ENCODE measurements at regions not wholly inside any gene's neighbourhood (a gene's known extent, or its start where the extent isn't known, plus 50 kb on each side); places are given as distances from the start of the nearest gene placed in this dataset.

- Histone ChIP-seq H3K4me1 (ENCODE audit: insufficient read depth, low read length) (no peaks in the 10 kb centered on the region), H3K4me2 (ENCODE audit: insufficient read depth, insufficient read length, low read length) (no peak overlapping the region), H4K8ac (replicated peaks; ENCODE audit: insufficient read length, low read depth, low read length) (no peak overlapping the region), H3K18ac (ENCODE audit: insufficient read length, low read depth, low read length) (no peak overlapping the region), H2AFZ (ENCODE audit: low read length) (no peak overlapping the region), H4K20me1 (ENCODE audit: control insufficient read depth, insufficient read depth, insufficient read length) (no peaks in the 10 kb centered on the region), H2AK5ac (ENCODE audit: insufficient read length, low read length) (no peak overlapping the region), H3K79me2 (ENCODE audit: insufficient read depth, low read length) (no peaks in the 10 kb centered on the region), H3K14ac (ENCODE audit: insufficient read depth, low read length) (no peak overlapping the region), H3K23me2 (ENCODE audit: insufficient read length, low read depth, low read length, poor library complexity, severe bottlenecking) (no peaks in the 10 kb centered on the region), H2BK120ac (ENCODE audit: low read depth, low read length, poor library complexity, severe bottlenecking) (no peak overlapping the region), H3K4ac (ENCODE audit: low read depth, low read length) (no peak overlapping the region), H3K9ac (ENCODE audit: extremely low read depth, insufficient read length, low read length) (no peak overlapping the region), H4K91ac (ENCODE audit: insufficient read length, low read depth, low read length) (no peak overlapping the region), H3K56ac (ENCODE audit: insufficient read length, low read depth, low read length) (no peak overlapping the region), H2BK15ac (ENCODE audit: low read depth, low read length) (no peak overlapping the region), H3K9me3 (ENCODE audit: control insufficient read depth, low read depth, low read length) (no peaks in the 10 kb centered on the region), H2BK12ac (ENCODE audit: insufficient read length, low read depth, low read length) (no peak overlapping the region), H2BK20ac (ENCODE audit: low read depth, low read length, poor library complexity, severe bottlenecking) (no peak overlapping the region), H4K5ac (ENCODE audit: insufficient read length, low read depth, low read length) (no peak overlapping the region), H3K27ac (ENCODE audit: insufficient read length, low read depth, low read length) (no peak overlapping the region), H3K27me3 (ENCODE audit: insufficient read depth, low read length) (no peaks in the 10 kb centered on the region), H3K79me1 (ENCODE audit: insufficient read depth, low read depth, low read length, poor library complexity, severe bottlenecking) (no peaks in the 10 kb centered on the region), H3K23ac (ENCODE audit: insufficient read length, low read depth, low read length) (no peak overlapping the region), H3T11ph (ENCODE audit: low read length) (no peak overlapping the region), H2BK5ac (ENCODE audit: insufficient read length, low read length) (no peak overlapping the region)
- Mint-ChIP-seq H3K27ac (no peak overlapping the region), H3K4me1 (peaks cover 6 to 11% of the 10 kb centered on the region in 2 experiments), H3K27me3 (ENCODE audit: low read depth) (no peaks in the 10 kb centered on the region), H3K4me3 (no peak overlapping the region), H3K9me3 (peaks cover 4 to 7% of the 10 kb centered on the region in 2 experiments; a peak in 2 of 5 replicates), H3K36me3 (ENCODE audit: insufficient read depth in 1 of 3, low read depth in 3 of 3) (peaks cover 0 to 4% (median 0%) of the 10 kb centered on the region in 3 experiments; a peak in 3 of 7 replicates)
- WGBS (ENCODE audit: extremely low coverage, insufficient read length, low lambda C conversion rate), result no CpG with 5 or more reads among the region's 1 CpG
- TF ChIP-seq, protein P1, sequence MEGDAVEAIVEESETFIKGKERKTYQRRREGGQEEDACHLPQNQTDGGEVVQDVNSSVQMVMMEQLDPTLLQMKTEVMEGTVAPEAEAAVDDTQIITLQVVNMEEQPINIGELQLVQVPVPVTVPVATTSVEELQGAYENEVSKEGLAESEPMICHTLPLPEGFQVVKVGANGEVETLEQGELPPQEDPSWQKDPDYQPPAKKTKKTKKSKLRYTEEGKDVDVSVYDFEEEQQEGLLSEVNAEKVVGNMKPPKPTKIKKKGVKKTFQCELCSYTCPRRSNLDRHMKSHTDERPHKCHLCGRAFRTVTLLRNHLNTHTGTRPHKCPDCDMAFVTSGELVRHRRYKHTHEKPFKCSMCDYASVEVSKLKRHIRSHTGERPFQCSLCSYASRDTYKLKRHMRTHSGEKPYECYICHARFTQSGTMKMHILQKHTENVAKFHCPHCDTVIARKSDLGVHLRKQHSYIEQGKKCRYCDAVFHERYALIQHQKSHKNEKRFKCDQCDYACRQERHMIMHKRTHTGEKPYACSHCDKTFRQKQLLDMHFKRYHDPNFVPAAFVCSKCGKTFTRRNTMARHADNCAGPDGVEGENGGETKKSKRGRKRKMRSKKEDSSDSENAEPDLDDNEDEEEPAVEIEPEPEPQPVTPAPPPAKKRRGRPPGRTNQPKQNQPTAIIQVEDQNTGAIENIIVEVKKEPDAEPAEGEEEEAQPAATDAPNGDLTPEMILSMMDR (conservative IDR thresholded peaks at IDR 0.05), result no peak
- no peak for DNase-seq
Measured at GRCh38 chr3:31405515-31405914, 127.2 kb upstream of the STT3B start.
